COLO668 (cell line): ENCODE measurements at regions not wholly inside any gene's neighbourhood (a gene's known extent, or its start where the extent isn't known, plus 50 kb on each side); places are given as distances from the start of the nearest gene placed in this dataset.

Experiments
- DNase-seq: peaks from one replicate; lab custom pipeline; 2025; ENCODE audit not compliant: unreplicated experiment; lab: John Stamatoyannopoulos, UW

- no peak for DNase-seq
Measured at GRCh38 chrX:113770071-113770470, 813.8 kb upstream of the HTR2C start.

GRCh38 chrX:113759422-113759821 lies 824.5 kb upstream of the HTR2C start:
- no peak for DNase-seq

GRCh38 chrX:113747274-113747973 lies 836.5 kb upstream of the HTR2C start:
- no peak for DNase-seq

- no peak for DNase-seq
Measured at GRCh38 chrX:113743069-113743468, 840.8 kb upstream of the HTR2C start.

- no peak for DNase-seq
Measured at GRCh38 chrX:113741744-113742143, 842.1 kb upstream of the HTR2C start.

GRCh38 chrX:113728937-113729336 lies 854.9 kb upstream of the HTR2C start:
- DNase-seq, result no peak

- DNase-seq, result no peak
Measured at GRCh38 chrX:113726898-113727297, 857.0 kb upstream of the HTR2C start.

- DNase-seq, result no peak
Measured at GRCh38 chrX:113726466-113726865, 857.4 kb upstream of the HTR2C start.

GRCh38 chrX:113726009-113726408 lies 857.9 kb upstream of the HTR2C start:
- no peak for DNase-seq

GRCh38 chrX:113699939-113700338 lies 859.3 kb upstream of the AMOT start:
- no peak for DNase-seq

- DNase-seq, result no peak
Measured at GRCh38 chrX:113675278-113675677, 834.6 kb upstream of the AMOT start.

- DNase-seq, result no peak
Measured at GRCh38 chrX:113651306-113651705, 810.7 kb upstream of the AMOT start.

- DNase-seq, result no peak
Measured at GRCh38 chrX:113644426-113644825, 803.8 kb upstream of the AMOT start.

- no peak for DNase-seq
Measured at GRCh38 chrX:113634565-113634964, 793.9 kb upstream of the AMOT start.

- no peak for DNase-seq
Measured at GRCh38 chrX:113629326-113629725, 788.7 kb upstream of the AMOT start.

GRCh38 chrX:113594123-113594841 lies 753.7 kb upstream of the AMOT start:
- no peak for DNase-seq

- no peak for DNase-seq
Measured at GRCh38 chrX:113586281-113586898, 745.8 kb upstream of the AMOT start.

- DNase-seq, result no peak
Measured at GRCh38 chrX:113580486-113580885, 739.9 kb upstream of the AMOT start.

- DNase-seq, result no peak
Measured at GRCh38 chrX:113558576-113558975, 717.9 kb upstream of the AMOT start.

- DNase-seq, result no peak
Measured at GRCh38 chrX:113551919-113552318, 711.3 kb upstream of the AMOT start.

- no peak for DNase-seq
Measured at GRCh38 chrX:113548308-113549015, 707.8 kb upstream of the AMOT start.

GRCh38 chrX:113545040-113545439 lies 704.4 kb upstream of the AMOT start:
- no peak for DNase-seq
